Liver (tissue), 8 donors: ENCODE measurements at regions not wholly inside any gene's neighbourhood (a gene's known extent, or its start where the extent isn't known, plus 50 kb on each side); places are given as distances from the start of the nearest gene placed in this dataset.

ENCODE experiments used
- DNase-seq: peaks from one replicate; pipeline ENCODE4 v3.0.0-alpha.2; 2017; ENCODE audit warnings: low spot score
- H3K27ac ChIP-seq, 2 donors: one replicate each; pipeline ENCODE4 v1.7.0; 2013; ENCODE audit warnings: inconsistent platforms in 2 of 2, low read length in 2 of 2, control low read depth in 1 of 2, low read depth in 1 of 2, mild to moderate bottlenecking in 1 of 2
- H3K27me3 ChIP-seq, 4 donors: one replicate each; pipeline versions ENCODE4 v1.6.1 to v1.7.0; 2013; ENCODE audit warnings: low read length in 3 of 4, inconsistent platforms in 1 of 4, mild to moderate bottlenecking in 1 of 4, moderate library complexity in 1 of 4; ENCODE audit not compliant: control insufficient read depth in 4 of 4, insufficient read depth in 4 of 4
- H3K36me3 ChIP-seq, 4 donors: one replicate each; pipeline versions ENCODE4 v1.6.1 to v1.7.0; 2013; ENCODE audit warnings: low read length in 3 of 4, mild to moderate bottlenecking in 3 of 4, low read depth in 1 of 4, moderate library complexity in 1 of 4; ENCODE audit not compliant: control insufficient read depth in 4 of 4, insufficient read depth in 3 of 4
- H3K4me1 ChIP-seq, 4 donors: one replicate each; pipeline versions ENCODE4 v1.6.1 to v1.7.0; 2013; ENCODE audit warnings: low read length in 3 of 4, mild to moderate bottlenecking in 3 of 4, moderate library complexity in 1 of 4; ENCODE audit not compliant: control insufficient read depth in 4 of 4, insufficient read depth in 4 of 4
- H3K4me3 ChIP-seq, 3 donors: one replicate each; pipeline versions ENCODE4 v1.6.1 to v1.7.0; 2013; ENCODE audit warnings: low read length in 3 of 3, control low read depth in 1 of 3, low read depth in 1 of 3, mild to moderate bottlenecking in 1 of 3
- H3K9ac ChIP-seq, 2 donors: one replicate each; pipeline ENCODE4 v1.7.0; 2013; ENCODE audit warnings: low read length in 2 of 2, mild to moderate bottlenecking in 2 of 2, moderate library complexity in 2 of 2, control low read depth in 1 of 2, low read depth in 1 of 2
- H3K9me3 ChIP-seq, 4 donors: one replicate each; pipeline versions ENCODE4 v1.6.1 to v1.7.0; 2013; ENCODE audit warnings: low read length in 3 of 4; ENCODE audit not compliant: control insufficient read depth in 4 of 4
- ATF3 ChIP-seq: IDR thresholded peaks from 2 replicates; pipeline ENCODE4 v1.6.1; 2016; ENCODE audit warnings: antibody characterized with exemption
- CTCF ChIP-seq: fragments of 150-350 bp; IDR thresholded peaks from 2 replicates; pipeline ENCODE4 v1.5.1; 2017; ENCODE audit warnings: improper control_type of control experiment, low read depth, low read length; ENCODE audit not compliant: missing input control
- EGR1 ChIP-seq, 2 donors: IDR thresholded peaks; 2 replicates each; pipeline ENCODE4 v1.6.1; 2016 to 2018; ENCODE audit warnings: antibody characterized with exemption in 2 of 2, low read depth in 2 of 2
- FOXA1 ChIP-seq: IDR thresholded peaks from 2 replicates; pipeline ENCODE4 v1.6.1; 2016; ENCODE audit warnings: antibody characterized with exemption
- FOXA2 ChIP-seq: IDR thresholded peaks from 2 replicates; pipeline ENCODE4 v1.6.1; 2016; ENCODE audit warnings: antibody characterized with exemption
- GABPA ChIP-seq, 2 donors: IDR thresholded peaks in 1 of 2; conservative IDR thresholded peaks in 1 of 2; 2 replicates each; pipeline ENCODE4 v1.6.1; 2016; ENCODE audit warnings: antibody characterized with exemption in 2 of 2, mild to moderate bottlenecking in 1 of 2, moderate library complexity in 1 of 2
- HNF4A ChIP-seq, 2 donors: conservative IDR thresholded peaks; 2 replicates each; pipeline ENCODE4 v1.6.1; 2016; ENCODE audit warnings: antibody characterized with exemption in 2 of 2, mild to moderate bottlenecking in 2 of 2
- HNF4G ChIP-seq: IDR thresholded peaks from 2 replicates; pipeline ENCODE4 v1.6.1; 2016; ENCODE audit warnings: antibody characterized with exemption
- JUND ChIP-seq, 2 donors: IDR thresholded peaks; 2 replicates each; pipeline ENCODE4 v1.6.1; 2016; ENCODE audit warnings: antibody characterized with exemption in 2 of 2
- NR2F2 ChIP-seq: IDR thresholded peaks from 2 replicates; pipeline ENCODE4 v1.6.1; 2016; ENCODE audit warnings: antibody characterized with exemption
- REST ChIP-seq: IDR thresholded peaks from 2 replicates; pipeline ENCODE4 v1.6.1; 2016; ENCODE audit warnings: antibody characterized with exemption, mild to moderate bottlenecking
- RXRA ChIP-seq, 2 donors: IDR thresholded peaks; 2 replicates each; pipeline ENCODE4 v1.6.1; 2017 to 2018; ENCODE audit warnings: antibody characterized with exemption in 2 of 2, mild to moderate bottlenecking in 1 of 2
- SP1 ChIP-seq: IDR thresholded peaks from 2 replicates; pipeline ENCODE4 v1.6.1; 2018; ENCODE audit warnings: antibody characterized with exemption, mild to moderate bottlenecking
- TAF1 ChIP-seq: conservative IDR thresholded peaks from 2 replicates; pipeline ENCODE4 v1.6.1; 2016; ENCODE audit warnings: antibody characterized with exemption, mild to moderate bottlenecking
- YY1 ChIP-seq: IDR thresholded peaks from 2 replicates; pipeline ENCODE4 v1.6.1; 2016; ENCODE audit warnings: antibody characterized with exemption, mild to moderate bottlenecking
- ZBTB33 ChIP-seq: IDR thresholded peaks from 2 replicates; pipeline ENCODE4 v1.6.1; 2016; ENCODE audit warnings: antibody characterized with exemption
- WGBS: extraction: QIAGEN DNeasy Blood & Tissue Kit; methylation state at CpG from one replicate; pipeline ENCODE4 v1.1.7; 2013; 5-methylcytosine and 5-hydroxymethylcytosine counted together
- donor health status: healthy.
- donor health status: healthy.
- donor health status: healthy.
- donor health status: healthy.
- donor health status: healthy.

- TF ChIP-seq REST (no peak), GABPA (IDR thresholded peaks at IDR 0.05 in 1 of 2, conservative IDR thresholded peaks at IDR 0.05 in 1 of 2) (no peak)
Observed at GRCh38 chr9:134494273-134494815, 147.3 kb upstream of the COL5A1 start (continued).

- TF ChIP-seq FOXA2 (no peak), TAF1 (no peak), CTCF (no peak), HNF4A (conservative IDR thresholded peaks at IDR 0.05) (no peak), SP1 (no peak), YY1 (no peak), JUND (IDR thresholded peaks at IDR 0.05) (no peak), ZBTB33 (no peak), HNF4G (no peak), ATF3 (no peak), GABPA (IDR thresholded peaks at IDR 0.05 in 1 of 2, conservative IDR thresholded peaks at IDR 0.05 in 1 of 2) (no peak), FOXA1 (no peak), RXRA (IDR thresholded peaks at IDR 0.05) (no peak), NR2F2 (no peak), EGR1 (IDR thresholded peaks at IDR 0.05; ENCODE audit: low read depth in 2 of 2) (no peak)
- H3K9me3 ChIP-seq = no peaks in the 10 kb centered on the region
- no peaks in the 10 kb centered on the region for H3K27me3 ChIP-seq
- 72% methylated on average over 11 of the region's 11 CpGs for WGBS
- no peak overlapping the region for H3K4me3 ChIP-seq
- no peaks in the 10 kb centered on the region for H3K36me3 ChIP-seq
- H3K9ac ChIP-seq = no peak overlapping the region
- no peaks in the 10 kb centered on the region for H3K4me1 ChIP-seq
- no peak for DNase-seq
- no peak overlapping the region for H3K27ac ChIP-seq
Observed at GRCh38 chr9:134494905-134495304, 146.7 kb upstream of the COL5A1 start.
